HEK293 (cell line): ENCODE measurements at regions not wholly inside any gene's neighbourhood (a gene's known extent, or its start where the extent isn't known, plus 50 kb on each side); places are given as distances from the start of the nearest gene placed in this dataset.

Experiments
- GLI4 ChIP-seq: fragments of 450-650 bp; formaldehyde crosslinking; IDR thresholded peaks from 2 replicates; pipeline ENCODE4 v1.5.1; 2016; ENCODE audit warnings: missing biosample characterization, missing genetic modification characterization
- KLF16 ChIP-seq: fragments of 450-650 bp; formaldehyde crosslinking; IDR thresholded peaks from 2 replicates; pipeline ENCODE4 v1.5.1; 2017; ENCODE audit warnings: missing biosample characterization, missing genetic modification characterization
- OSR2 ChIP-seq: fragments of 450-650 bp; formaldehyde crosslinking; IDR thresholded peaks from 2 replicates; pipeline ENCODE4 v1.5.1; 2016; ENCODE audit warnings: missing biosample characterization, missing genetic modification characterization
- OVOL3 ChIP-seq: fragments of 450-650 bp; formaldehyde crosslinking; IDR thresholded peaks from 2 replicates; pipeline ENCODE4 v1.5.1; 2016; ENCODE audit warnings: missing biosample characterization, missing genetic modification characterization
- RBAK ChIP-seq: fragments of 450-650 bp; formaldehyde crosslinking; IDR thresholded peaks from 2 replicates; pipeline ENCODE4 v1.5.1; 2016; ENCODE audit warnings: missing biosample characterization, missing genetic modification characterization
- WT1 ChIP-seq: fragments of 450-650 bp; formaldehyde crosslinking; IDR thresholded peaks from 2 replicates; pipeline ENCODE4 v1.5.1; 2016; ENCODE audit warnings: missing biosample characterization, missing genetic modification characterization
- ZBTB17 ChIP-seq: fragments of 450-650 bp; formaldehyde crosslinking; IDR thresholded peaks from 2 replicates; pipeline ENCODE4 v1.5.1; 2016; ENCODE audit warnings: missing biosample characterization, missing genetic modification characterization
- ZBTB21 ChIP-seq: fragments of 450-650 bp; formaldehyde crosslinking; IDR thresholded peaks from 2 replicates; pipeline ENCODE4 v1.5.1; 2017; ENCODE audit warnings: missing biosample characterization, missing genetic modification characterization
- ZFP3 ChIP-seq: fragments of 450-650 bp; formaldehyde crosslinking; IDR thresholded peaks from 2 replicates; pipeline ENCODE4 v1.5.1; 2016; ENCODE audit warnings: low read depth, missing biosample characterization, missing genetic modification characterization
- ZFP69B ChIP-seq: fragments of 450-650 bp; formaldehyde crosslinking; IDR thresholded peaks from 2 replicates; pipeline ENCODE4 v1.5.1; 2016; ENCODE audit warnings: missing biosample characterization, missing genetic modification characterization
- ZNF133 ChIP-seq: fragments of 450-650 bp; formaldehyde crosslinking; IDR thresholded peaks from 2 replicates; pipeline ENCODE4 v1.5.1; 2016; ENCODE audit warnings: missing biosample characterization, missing genetic modification characterization
- ZNF146 ChIP-seq: fragments of 450-650 bp; formaldehyde crosslinking; IDR thresholded peaks from 2 replicates; pipeline ENCODE4 v1.5.1; 2016; ENCODE audit warnings: missing biosample characterization, missing genetic modification characterization
- ZNF155 ChIP-seq: fragments of 450-650 bp; formaldehyde crosslinking; IDR thresholded peaks from 2 replicates; pipeline ENCODE4 v1.5.1; 2016; ENCODE audit warnings: missing biosample characterization, missing genetic modification characterization
- ZNF184 ChIP-seq: fragments of 450-650 bp; IDR thresholded peaks from 2 replicates; pipeline ENCODE4 v1.5.1; 2018; ENCODE audit warnings: missing biosample characterization, mild to moderate bottlenecking, missing genetic modification characterization
- ZNF214 ChIP-seq: fragments of 450-650 bp; formaldehyde crosslinking; IDR thresholded peaks from 2 replicates; pipeline ENCODE4 v1.5.1; 2017; ENCODE audit warnings: missing biosample characterization, mild to moderate bottlenecking, missing genetic modification characterization, borderline replicate concordance
- ZNF24 ChIP-seq: fragments of 450-650 bp; formaldehyde crosslinking; IDR thresholded peaks from 2 replicates; pipeline ENCODE4 v1.5.1; 2016; ENCODE audit warnings: missing biosample characterization, missing genetic modification characterization
- ZNF248 ChIP-seq: fragments of 450-650 bp; formaldehyde crosslinking; IDR thresholded peaks from 2 replicates; pipeline ENCODE4 v1.5.1; 2017; ENCODE audit warnings: missing biosample characterization, missing genetic modification characterization
- ZNF354C ChIP-seq: fragments of 450-650 bp; formaldehyde crosslinking; IDR thresholded peaks from 2 replicates; pipeline ENCODE4 v1.5.1; 2016; ENCODE audit warnings: missing biosample characterization, missing genetic modification characterization, low read depth, borderline replicate concordance
- ZNF366 ChIP-seq: fragments of 450-650 bp; formaldehyde crosslinking; conservative IDR thresholded peaks from 2 replicates; pipeline ENCODE4 v1.5.1; 2016; ENCODE audit warnings: missing biosample characterization, missing genetic modification characterization
- ZNF426 ChIP-seq: fragments of 450-650 bp; formaldehyde crosslinking; IDR thresholded peaks from 2 replicates; pipeline ENCODE4 v1.5.1; 2017; ENCODE audit warnings: missing biosample characterization, missing genetic modification characterization, mild to moderate bottlenecking, inconsistent platforms, moderate library complexity
- ZNF473 ChIP-seq: fragments of 450-650 bp; formaldehyde crosslinking; IDR thresholded peaks from 2 replicates; pipeline ENCODE4 v1.5.1; 2017; ENCODE audit warnings: missing biosample characterization, missing genetic modification characterization
- ZNF501 ChIP-seq: fragments of 450-650 bp; formaldehyde crosslinking; IDR thresholded peaks from 2 replicates; pipeline ENCODE4 v1.5.1; 2016; ENCODE audit warnings: missing biosample characterization, missing genetic modification characterization
- ZNF621 ChIP-seq: fragments of 450-650 bp; formaldehyde crosslinking; IDR thresholded peaks from 2 replicates; pipeline ENCODE4 v1.5.1; 2017; ENCODE audit warnings: missing biosample characterization, missing genetic modification characterization
- ZNF624 ChIP-seq: fragments of 450-650 bp; formaldehyde crosslinking; IDR thresholded peaks from 2 replicates; pipeline ENCODE4 v1.5.1; 2017; ENCODE audit warnings: missing biosample characterization, missing genetic modification characterization
- ZNF658 ChIP-seq: fragments of 450-650 bp; formaldehyde crosslinking; IDR thresholded peaks from 2 replicates; pipeline ENCODE4; 2016; ENCODE audit warnings: missing biosample characterization, missing genetic modification characterization
- ZNF707 ChIP-seq: fragments of 450-650 bp; formaldehyde crosslinking; IDR thresholded peaks from 2 replicates; pipeline ENCODE4 v1.5.1; 2016; ENCODE audit warnings: missing biosample characterization, missing genetic modification characterization
- ZNF747 ChIP-seq: fragments of 450-650 bp; formaldehyde crosslinking; IDR thresholded peaks from 2 replicates; pipeline ENCODE4 v1.5.1; 2016; ENCODE audit warnings: missing biosample characterization, missing genetic modification characterization
- ZNF830 ChIP-seq: fragments of 450-650 bp; IDR thresholded peaks from 2 replicates; pipeline ENCODE4 v1.5.0; 2018; ENCODE audit warnings: missing biosample characterization, missing genetic modification characterization, low read depth, mild to moderate bottlenecking, moderate library complexity
- ZXDB ChIP-seq: fragments of 450-650 bp; formaldehyde crosslinking; IDR thresholded peaks from 2 replicates; pipeline ENCODE4 v1.5.1; 2016; ENCODE audit warnings: missing biosample characterization, missing genetic modification characterization
- TF ChIP-seq, protein P1 (sequence below): fragments of 450-650 bp; formaldehyde crosslinking; IDR thresholded peaks from 2 replicates; pipeline ENCODE4 v1.5.1; 2016; ENCODE audit warnings: missing biosample characterization, missing genetic modification characterization
- TF ChIP-seq, protein P2 (sequence below): fragments of 450-650 bp; IDR thresholded peaks from 2 replicates; pipeline ENCODE4 v1.5.1; 2018; ENCODE audit warnings: missing biosample characterization, mild to moderate bottlenecking, missing genetic modification characterization
- TF ChIP-seq, protein P3 (sequence below): fragments of 450-650 bp; formaldehyde crosslinking; IDR thresholded peaks from 2 replicates; pipeline ENCODE4 v1.5.1; 2016; ENCODE audit warnings: missing biosample characterization, missing genetic modification characterization
- TF ChIP-seq, protein P4 (sequence below): fragments of 450-650 bp; formaldehyde crosslinking; IDR thresholded peaks from 2 replicates; pipeline ENCODE4 v1.5.1; 2016; ENCODE audit warnings: missing biosample characterization, missing genetic modification characterization, borderline replicate concordance
- TF ChIP-seq, protein P5 (sequence below): fragments of 450-650 bp; formaldehyde crosslinking; IDR thresholded peaks from 2 replicates; pipeline ENCODE4 v1.5.1; 2017; ENCODE audit warnings: missing biosample characterization, missing genetic modification characterization

DNA sequence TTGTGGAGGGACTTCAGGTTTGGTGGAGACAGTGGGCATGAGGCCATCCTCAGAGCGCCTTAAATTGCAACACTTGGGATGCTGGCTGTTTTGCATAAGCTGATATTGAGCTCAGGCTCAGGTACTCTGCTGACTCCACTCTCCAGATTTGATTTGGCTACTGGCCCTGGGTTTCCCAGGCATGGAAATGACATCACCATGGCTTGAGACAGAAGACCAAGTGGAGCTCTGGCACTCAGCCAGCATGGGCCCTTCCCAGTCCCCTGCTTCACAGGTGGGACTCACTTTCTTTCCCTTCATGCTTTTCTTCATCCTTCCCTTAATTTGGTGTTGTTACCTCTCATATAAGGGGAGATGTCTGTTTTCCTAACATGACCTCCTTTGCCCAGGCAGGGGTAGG, 72.0 kb upstream of the IL12B start (continued):
- no peak for TF ChIP-seq WT1 (tag by site-specific recombination)
- peak; percentile 88 for TF ChIP-seq ZNF366 (tag by site-specific recombination)
- TF ChIP-seq RBAK (tag by site-specific recombination), result no peak
- TF ChIP-seq ZNF426 (tag by site-specific recombination), result no peak
- TF ChIP-seq ZBTB21 (tag by site-specific recombination), result 0 out of 2 replicates have a peak, but pooled peaks have one; percentile 60
- no peak for TF ChIP-seq OVOL3 (tag by site-specific recombination)
- TF ChIP-seq, protein P1, sequence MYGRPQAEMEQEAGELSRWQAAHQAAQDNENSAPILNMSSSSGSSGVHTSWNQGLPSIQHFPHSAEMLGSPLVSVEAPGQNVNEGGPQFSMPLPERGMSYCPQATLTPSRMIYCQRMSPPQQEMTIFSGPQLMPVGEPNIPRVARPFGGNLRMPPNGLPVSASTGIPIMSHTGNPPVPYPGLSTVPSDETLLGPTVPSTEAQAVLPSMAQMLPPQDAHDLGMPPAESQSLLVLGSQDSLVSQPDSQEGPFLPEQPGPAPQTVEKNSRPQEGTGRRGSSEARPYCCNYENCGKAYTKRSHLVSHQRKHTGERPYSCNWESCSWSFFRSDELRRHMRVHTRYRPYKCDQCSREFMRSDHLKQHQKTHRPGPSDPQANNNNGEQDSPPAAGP (tag by site-specific recombination), result peak; percentile 38; the same call in 1 of the 2 replicates
- TF ChIP-seq, protein P2, sequence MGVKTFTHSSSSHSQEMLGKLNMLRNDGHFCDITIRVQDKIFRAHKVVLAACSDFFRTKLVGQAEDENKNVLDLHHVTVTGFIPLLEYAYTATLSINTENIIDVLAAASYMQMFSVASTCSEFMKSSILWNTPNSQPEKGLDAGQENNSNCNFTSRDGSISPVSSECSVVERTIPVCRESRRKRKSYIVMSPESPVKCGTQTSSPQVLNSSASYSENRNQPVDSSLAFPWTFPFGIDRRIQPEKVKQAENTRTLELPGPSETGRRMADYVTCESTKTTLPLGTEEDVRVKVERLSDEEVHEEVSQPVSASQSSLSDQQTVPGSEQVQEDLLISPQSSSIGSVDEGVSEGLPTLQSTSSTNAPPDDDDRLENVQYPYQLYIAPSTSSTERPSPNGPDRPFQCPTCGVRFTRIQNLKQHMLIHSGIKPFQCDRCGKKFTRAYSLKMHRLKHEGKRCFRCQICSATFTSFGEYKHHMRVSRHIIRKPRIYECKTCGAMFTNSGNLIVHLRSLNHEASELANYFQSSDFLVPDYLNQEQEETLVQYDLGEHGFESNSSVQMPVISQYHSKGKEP (tag by site-specific recombination), result no peak
- TF ChIP-seq ZNF146 (tag by site-specific recombination), result no peak
- TF ChIP-seq GLI4, result no peak
- TF ChIP-seq ZNF658 (tag by site-specific recombination), result no peak
- TF ChIP-seq ZFP3 (tag by site-specific recombination), result no peak
- no peak for TF ChIP-seq ZNF155 (tag by site-specific recombination)
- peak; percentile 62; the same call in 1 of the 2 replicates for TF ChIP-seq ZFP69B (tag by site-specific recombination)
- TF ChIP-seq ZNF707, result no peak
- no peak for TF ChIP-seq ZNF248 (tag by site-specific recombination)
- no peak for TF ChIP-seq ZNF214 (tag by site-specific recombination)
- peak; percentile 62 for TF ChIP-seq ZXDB (tag by site-specific recombination)
- TF ChIP-seq ZNF621 (tag by site-specific recombination), result no peak
- TF ChIP-seq ZNF473, result no peak
- TF ChIP-seq ZBTB17, result peak; percentile 64
- peak; percentile 72 for TF ChIP-seq ZNF24 (tag by site-specific recombination)
- TF ChIP-seq, protein P3, sequence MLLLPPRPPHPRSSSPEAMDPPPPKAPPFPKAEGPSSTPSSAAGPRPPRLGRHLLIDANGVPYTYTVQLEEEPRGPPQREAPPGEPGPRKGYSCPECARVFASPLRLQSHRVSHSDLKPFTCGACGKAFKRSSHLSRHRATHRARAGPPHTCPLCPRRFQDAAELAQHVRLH (tag by site-specific recombination), result no peak
- peak; percentile 66; the same call in 1 of the 2 replicates for TF ChIP-seq OSR2 (tag by site-specific recombination)
- no peak for TF ChIP-seq ZNF830
- no peak for TF ChIP-seq KLF16
- TF ChIP-seq ZNF133 (tag by site-specific recombination), result no peak
- TF ChIP-seq, protein P4, sequence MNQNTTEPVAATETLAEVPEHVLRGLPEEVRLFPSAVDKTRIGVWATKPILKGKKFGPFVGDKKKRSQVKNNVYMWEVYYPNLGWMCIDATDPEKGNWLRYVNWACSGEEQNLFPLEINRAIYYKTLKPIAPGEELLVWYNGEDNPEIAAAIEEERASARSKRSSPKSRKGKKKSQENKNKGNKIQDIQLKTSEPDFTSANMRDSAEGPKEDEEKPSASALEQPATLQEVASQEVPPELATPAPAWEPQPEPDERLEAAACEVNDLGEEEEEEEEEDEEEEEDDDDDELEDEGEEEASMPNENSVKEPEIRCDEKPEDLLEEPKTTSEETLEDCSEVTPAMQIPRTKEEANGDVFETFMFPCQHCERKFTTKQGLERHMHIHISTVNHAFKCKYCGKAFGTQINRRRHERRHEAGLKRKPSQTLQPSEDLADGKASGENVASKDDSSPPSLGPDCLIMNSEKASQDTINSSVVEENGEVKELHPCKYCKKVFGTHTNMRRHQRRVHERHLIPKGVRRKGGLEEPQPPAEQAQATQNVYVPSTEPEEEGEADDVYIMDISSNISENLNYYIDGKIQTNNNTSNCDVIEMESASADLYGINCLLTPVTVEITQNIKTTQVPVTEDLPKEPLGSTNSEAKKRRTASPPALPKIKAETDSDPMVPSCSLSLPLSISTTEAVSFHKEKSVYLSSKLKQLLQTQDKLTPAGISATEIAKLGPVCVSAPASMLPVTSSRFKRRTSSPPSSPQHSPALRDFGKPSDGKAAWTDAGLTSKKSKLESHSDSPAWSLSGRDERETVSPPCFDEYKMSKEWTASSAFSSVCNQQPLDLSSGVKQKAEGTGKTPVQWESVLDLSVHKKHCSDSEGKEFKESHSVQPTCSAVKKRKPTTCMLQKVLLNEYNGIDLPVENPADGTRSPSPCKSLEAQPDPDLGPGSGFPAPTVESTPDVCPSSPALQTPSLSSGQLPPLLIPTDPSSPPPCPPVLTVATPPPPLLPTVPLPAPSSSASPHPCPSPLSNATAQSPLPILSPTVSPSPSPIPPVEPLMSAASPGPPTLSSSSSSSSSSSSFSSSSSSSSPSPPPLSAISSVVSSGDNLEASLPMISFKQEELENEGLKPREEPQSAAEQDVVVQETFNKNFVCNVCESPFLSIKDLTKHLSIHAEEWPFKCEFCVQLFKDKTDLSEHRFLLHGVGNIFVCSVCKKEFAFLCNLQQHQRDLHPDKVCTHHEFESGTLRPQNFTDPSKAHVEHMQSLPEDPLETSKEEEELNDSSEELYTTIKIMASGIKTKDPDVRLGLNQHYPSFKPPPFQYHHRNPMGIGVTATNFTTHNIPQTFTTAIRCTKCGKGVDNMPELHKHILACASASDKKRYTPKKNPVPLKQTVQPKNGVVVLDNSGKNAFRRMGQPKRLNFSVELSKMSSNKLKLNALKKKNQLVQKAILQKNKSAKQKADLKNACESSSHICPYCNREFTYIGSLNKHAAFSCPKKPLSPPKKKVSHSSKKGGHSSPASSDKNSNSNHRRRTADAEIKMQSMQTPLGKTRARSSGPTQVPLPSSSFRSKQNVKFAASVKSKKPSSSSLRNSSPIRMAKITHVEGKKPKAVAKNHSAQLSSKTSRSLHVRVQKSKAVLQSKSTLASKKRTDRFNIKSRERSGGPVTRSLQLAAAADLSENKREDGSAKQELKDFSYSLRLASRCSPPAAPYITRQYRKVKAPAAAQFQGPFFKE, result no peak
- TF ChIP-seq ZNF184, result peak; percentile 93; the same call in 1 of the 2 replicates
- no peak for TF ChIP-seq ZNF747
- TF ChIP-seq ZNF501 (tag by site-specific recombination), result no peak
- no peak for TF ChIP-seq ZNF624
- TF ChIP-seq ZNF354C (tag by site-specific recombination), result no peak
- TF ChIP-seq, protein P5, sequence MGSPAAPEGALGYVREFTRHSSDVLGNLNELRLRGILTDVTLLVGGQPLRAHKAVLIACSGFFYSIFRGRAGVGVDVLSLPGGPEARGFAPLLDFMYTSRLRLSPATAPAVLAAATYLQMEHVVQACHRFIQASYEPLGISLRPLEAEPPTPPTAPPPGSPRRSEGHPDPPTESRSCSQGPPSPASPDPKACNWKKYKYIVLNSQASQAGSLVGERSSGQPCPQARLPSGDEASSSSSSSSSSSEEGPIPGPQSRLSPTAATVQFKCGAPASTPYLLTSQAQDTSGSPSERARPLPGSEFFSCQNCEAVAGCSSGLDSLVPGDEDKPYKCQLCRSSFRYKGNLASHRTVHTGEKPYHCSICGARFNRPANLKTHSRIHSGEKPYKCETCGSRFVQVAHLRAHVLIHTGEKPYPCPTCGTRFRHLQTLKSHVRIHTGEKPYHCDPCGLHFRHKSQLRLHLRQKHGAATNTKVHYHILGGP (tag by site-specific recombination), result no peak
